Fibroblast of the aortic adventitia (primary cell): ENCODE measurements at regions not wholly inside any gene's neighbourhood (a gene's known extent, or its start where the extent isn't known, plus 50 kb on each side); places are given as distances from the start of the nearest gene placed in this dataset.
"Not testable (repeated sequence)": the region's sequence is repeated elsewhere in the genome, so short reads cannot be mapped to it uniquely, and the experiment has no call there.

Experiments used
- DNase-seq: peaks from one replicate; pipeline ENCODE4 v3.0.0-alpha.2; 2010; ENCODE audit warnings: low read depth
- H3K4me3 ChIP-seq: 2 replicates; pipeline ENCODE4 v1.5.1; 2011; ENCODE audit warnings: low read depth, mild to moderate bottlenecking, control low read depth, low read length, moderate library complexity
- TF ChIP-seq, protein P1 (sequence below): IDR thresholded peaks from 2 replicates; pipeline ENCODE4 v1.5.1; 2011; ENCODE audit warnings: mild to moderate bottlenecking, low read length, control low read depth, inconsistent platforms; ENCODE audit not compliant: insufficient read depth

DNA sequence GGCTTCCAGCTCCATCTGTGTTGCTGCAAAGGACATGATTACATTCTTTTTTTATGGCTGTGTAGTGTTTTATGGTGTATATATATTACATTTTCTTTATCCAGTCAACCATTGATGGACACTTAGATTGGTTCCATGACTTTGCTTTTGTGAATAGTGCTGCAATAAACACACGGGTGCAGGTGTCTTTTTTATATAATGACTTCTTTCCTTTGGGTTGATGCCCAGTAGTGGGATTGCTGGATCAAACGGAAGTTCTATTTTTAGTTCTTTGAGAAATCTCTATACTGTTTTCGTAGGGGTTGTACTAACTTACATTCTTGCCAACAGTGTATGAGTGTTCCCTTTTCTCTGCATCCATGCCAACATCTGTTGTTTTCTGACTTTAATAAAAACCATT is 189.7 kb downstream of the ACTR3B start:
- no peak overlapping the region for H3K4me3 ChIP-seq
- TF ChIP-seq, protein P1, sequence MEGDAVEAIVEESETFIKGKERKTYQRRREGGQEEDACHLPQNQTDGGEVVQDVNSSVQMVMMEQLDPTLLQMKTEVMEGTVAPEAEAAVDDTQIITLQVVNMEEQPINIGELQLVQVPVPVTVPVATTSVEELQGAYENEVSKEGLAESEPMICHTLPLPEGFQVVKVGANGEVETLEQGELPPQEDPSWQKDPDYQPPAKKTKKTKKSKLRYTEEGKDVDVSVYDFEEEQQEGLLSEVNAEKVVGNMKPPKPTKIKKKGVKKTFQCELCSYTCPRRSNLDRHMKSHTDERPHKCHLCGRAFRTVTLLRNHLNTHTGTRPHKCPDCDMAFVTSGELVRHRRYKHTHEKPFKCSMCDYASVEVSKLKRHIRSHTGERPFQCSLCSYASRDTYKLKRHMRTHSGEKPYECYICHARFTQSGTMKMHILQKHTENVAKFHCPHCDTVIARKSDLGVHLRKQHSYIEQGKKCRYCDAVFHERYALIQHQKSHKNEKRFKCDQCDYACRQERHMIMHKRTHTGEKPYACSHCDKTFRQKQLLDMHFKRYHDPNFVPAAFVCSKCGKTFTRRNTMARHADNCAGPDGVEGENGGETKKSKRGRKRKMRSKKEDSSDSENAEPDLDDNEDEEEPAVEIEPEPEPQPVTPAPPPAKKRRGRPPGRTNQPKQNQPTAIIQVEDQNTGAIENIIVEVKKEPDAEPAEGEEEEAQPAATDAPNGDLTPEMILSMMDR: no peak
- DNase-seq: no peak

DNA sequence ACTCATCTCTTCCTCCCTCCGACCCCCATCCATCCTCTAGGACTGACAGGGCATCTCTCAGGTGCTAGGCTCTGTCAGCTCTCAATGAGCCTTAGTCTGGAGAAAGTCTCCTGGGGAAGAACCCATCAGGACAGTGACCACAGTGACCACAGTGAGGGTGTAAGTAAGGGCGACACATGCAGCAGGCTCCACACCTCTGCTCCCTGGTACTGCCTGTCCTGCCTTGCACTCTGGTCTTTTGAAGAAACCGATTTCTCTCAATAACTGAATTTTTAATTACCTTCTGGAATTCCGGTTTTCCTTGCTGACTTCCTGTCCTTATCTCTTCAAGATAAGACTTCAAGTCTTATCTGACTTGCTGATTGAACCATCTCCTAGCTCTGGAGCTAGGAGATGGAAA is 190.2 kb downstream of the ACTR3B start:
- TF ChIP-seq, protein P1: no peak
- H3K4me3 ChIP-seq: no peak overlapping the region
- no peak for DNase-seq

DNA sequence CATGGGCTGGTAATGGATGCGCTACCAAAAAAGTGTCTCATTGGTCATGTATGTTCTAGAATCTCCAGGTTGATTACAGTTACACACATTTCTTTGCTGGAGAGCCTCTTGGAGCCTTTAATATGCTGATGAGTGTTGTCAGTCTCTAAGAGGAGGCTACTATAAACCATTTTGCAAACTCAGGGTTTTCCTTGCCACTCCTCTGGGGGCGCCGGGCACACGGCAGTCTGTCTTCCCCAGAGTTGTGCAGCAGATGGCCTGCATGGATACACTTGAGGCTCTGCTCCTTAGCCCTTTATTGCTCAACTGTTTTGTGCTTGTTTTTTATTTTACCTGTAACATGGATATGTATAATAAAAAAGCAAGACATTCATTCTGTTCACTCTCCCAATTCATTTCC is 196.5 kb downstream of the ACTR3B start:
- H3K4me3 ChIP-seq: no peak overlapping the region
- DNase-seq: no peak
- TF ChIP-seq, protein P1: no peak

DNA sequence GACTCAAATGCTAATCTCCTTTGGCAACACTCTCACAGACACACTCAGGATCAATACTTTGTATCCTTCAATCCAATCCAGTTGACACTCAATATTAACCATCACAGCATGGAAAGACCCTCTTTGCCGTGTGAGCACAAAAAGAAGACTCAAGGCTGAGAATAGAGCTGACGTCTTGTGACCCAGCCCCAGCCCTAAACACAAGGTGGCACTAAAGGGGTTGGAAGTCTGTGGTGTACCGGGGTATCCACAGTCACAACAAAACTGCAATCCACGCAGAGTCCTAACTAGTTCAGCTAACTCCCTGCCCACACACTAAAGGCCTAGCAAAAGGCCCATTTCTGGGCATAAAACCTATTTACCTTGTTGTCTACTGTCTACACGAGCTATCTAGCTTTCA is 200.1 kb downstream of the ACTR3B start:
- no peak overlapping the region for H3K4me3 ChIP-seq
- TF ChIP-seq, protein P1: no peak
- no peak for DNase-seq

DNA sequence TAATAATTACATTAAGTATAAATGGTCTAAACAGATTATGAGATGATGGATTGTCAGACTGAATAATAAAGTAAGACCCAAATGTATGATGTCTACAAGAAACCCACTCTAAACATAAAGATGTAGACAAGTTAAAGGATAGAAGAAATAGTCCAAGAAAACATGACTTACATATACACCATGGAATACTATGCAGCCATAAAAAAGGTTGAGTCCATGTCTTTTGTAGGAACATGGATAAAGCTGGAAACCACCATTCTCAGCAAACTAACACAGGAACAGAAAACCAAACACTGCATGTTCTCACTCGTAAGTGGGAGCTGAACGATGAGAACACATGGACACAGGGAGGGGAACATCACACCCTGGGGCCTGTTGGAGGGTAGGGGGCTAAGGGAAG is 202.2 kb downstream of the ACTR3B start:
- not testable (repeated sequence) for H3K4me3 ChIP-seq, DNase-seq

DNA sequence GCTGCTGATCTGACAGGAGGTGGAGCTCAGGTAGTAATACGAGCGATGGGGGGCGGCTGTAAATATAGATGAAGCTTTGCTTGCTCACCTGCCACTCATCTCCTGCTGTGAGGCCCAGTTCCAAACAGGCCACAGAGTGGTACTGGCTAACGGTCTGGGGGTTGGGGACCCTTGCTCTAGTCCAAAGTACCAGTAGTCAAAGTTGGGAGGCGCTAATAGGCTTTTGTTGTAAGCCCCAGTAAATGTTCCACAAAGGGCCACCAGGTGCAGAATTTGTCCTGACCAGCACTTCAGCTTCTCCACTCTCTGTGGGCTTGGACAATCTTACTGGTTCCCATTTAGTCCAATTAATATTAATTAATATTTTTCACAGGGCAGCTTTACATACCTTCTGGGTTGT is 206.6 kb downstream of the ACTR3B start:
- TF ChIP-seq, protein P1: no peak
- H3K4me3 ChIP-seq: no peak overlapping the region
- DNase-seq: no peak

DNA sequence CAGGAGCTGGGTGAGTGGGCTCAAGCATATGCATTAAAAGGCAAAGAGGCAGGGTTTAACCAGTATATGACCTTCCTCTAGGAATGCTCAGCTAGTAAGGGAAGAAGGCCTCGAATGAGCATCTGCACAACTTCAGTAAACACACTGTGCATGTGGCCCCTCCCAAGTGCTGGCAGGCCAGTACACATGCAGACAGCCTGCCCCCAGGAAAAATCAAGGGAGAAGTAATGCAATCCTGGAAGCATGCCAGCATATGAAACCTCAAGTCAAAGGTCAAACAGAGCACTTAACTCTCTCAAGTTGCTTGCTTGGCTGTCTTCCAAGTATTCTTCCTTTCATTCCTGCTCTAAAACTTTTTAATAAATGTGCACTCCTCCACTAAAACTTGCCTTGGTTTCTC is 208.4 kb downstream of the ACTR3B start:
- no peak overlapping the region for H3K4me3 ChIP-seq
- peak; percentile 19 for DNase-seq
- TF ChIP-seq, protein P1: no peak
